ENCODE measurements at regions not wholly inside any gene's neighbourhood (a gene's known extent, or its start where the extent isn't known, plus 50 kb on each side); places are given as distances from the start of the nearest gene placed in this dataset.

DNA sequence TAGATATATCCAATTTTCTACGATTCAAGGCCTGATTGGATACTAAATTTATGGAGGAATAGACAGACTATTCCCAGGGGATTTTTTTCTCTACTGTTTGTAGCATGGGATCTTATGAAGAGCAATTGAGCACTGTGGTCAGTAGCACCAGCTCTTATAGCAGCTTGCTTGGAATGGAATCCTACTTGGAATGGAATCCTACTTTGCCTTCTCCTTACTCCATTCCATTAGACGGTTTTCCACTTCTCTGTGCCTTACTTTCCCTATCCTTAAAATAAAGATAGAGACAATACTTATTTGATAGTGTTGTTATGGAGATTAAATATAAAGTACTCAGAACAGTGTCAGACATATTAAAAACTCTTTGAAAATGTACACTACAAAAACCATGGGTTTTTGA lies 133.5 kb downstream of the BTC start:
- TF ChIP-seq CTCF (IDR thresholded peaks at IDR 0.05) = no peak
- no peak for TF ChIP-seq POLR2A (IDR thresholded peaks at IDR 0.05)

Measured in lower leg skin (tissue), 3 donors.